ENCODE measurements at regions not wholly inside any gene's neighbourhood (a gene's known extent, or its start where the extent isn't known, plus 50 kb on each side); places are given as distances from the start of the nearest gene placed in this dataset.

DNA sequence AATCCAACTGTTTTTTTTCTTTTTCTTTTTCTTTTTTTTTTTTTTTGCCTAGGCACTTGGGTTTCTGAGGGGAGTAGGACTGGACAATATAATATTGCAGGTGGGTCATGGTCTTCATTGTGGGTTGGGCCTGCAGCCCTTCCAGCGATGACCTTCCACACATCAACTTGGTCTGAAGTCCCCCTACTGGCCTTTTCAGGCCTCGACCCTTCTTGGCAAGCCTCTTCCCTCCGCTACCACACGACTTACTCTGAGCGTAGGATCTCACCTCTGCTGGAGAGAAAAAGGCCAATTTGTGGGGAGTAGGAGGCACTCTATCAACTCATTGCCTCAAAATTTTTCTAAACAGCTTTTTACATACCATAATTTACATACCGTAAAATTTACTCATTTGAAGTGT lies 51.1 kb upstream of the GRIK3 start:
- Histone ChIP-seq H3K9ac (ENCODE audit: low read depth in 1 of 2, low read length in 2 of 2) (no peak overlapping the region), H3K4me3 (ENCODE audit: low read length in 2 of 2) (no peak overlapping the region), H3K27ac (ENCODE audit: low read depth in 2 of 2, low read length in 2 of 2) (no peak overlapping the region), H3K36me3 (ENCODE audit: control insufficient read depth in 2 of 2, insufficient read depth in 2 of 2, low read length in 2 of 2) (no peaks in the 10 kb centered on the region), H3K4me1 (ENCODE audit: control insufficient read depth in 2 of 2, insufficient read depth in 2 of 2, low read length in 2 of 2) (no peaks in the 10 kb centered on the region), H3K27me3 (ENCODE audit: control insufficient read depth in 2 of 2, insufficient read depth in 2 of 2, low read length in 2 of 2) (no peaks in the 10 kb centered on the region), H3K9me3 (ENCODE audit: control insufficient read depth in 2 of 2, low read length in 2 of 2) (no peaks in the 10 kb centered on the region)

DNA sequence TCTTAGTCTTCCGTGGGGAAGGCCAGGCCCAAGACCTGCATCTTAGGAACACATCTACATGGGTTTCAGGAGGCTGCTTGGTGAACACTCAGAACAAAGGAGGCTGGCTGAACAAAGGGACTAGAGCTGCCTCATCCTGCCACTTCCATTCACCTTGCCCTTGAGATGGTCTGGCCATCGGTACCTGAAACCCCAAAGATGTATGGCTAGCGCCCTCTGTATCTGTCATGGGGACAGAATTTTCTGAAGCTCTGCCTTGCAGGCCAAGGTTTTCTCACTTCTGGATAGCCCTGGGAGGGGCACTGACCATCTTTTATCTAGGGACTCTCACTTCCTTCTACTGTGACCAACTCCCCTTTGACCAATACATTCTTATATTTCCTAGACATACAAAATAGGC lies 55.4 kb upstream of the GRIK3 start:
- Histone ChIP-seq H3K27me3 (ENCODE audit: control insufficient read depth in 2 of 2, insufficient read depth in 2 of 2, low read length in 2 of 2) (no peaks in the 10 kb centered on the region), H3K36me3 (ENCODE audit: control insufficient read depth in 2 of 2, insufficient read depth in 2 of 2, low read length in 2 of 2) (no peaks in the 10 kb centered on the region), H3K4me1 (ENCODE audit: control insufficient read depth in 2 of 2, insufficient read depth in 2 of 2, low read length in 2 of 2) (no peaks in the 10 kb centered on the region), H3K27ac (ENCODE audit: low read depth in 2 of 2, low read length in 2 of 2) (no peak overlapping the region), H3K4me3 (ENCODE audit: low read length in 2 of 2) (no peak overlapping the region), H3K9me3 (ENCODE audit: control insufficient read depth in 2 of 2, low read length in 2 of 2) (no peaks in the 10 kb centered on the region), H3K9ac (ENCODE audit: low read depth in 1 of 2, low read length in 2 of 2) (no peak overlapping the region)

DNA sequence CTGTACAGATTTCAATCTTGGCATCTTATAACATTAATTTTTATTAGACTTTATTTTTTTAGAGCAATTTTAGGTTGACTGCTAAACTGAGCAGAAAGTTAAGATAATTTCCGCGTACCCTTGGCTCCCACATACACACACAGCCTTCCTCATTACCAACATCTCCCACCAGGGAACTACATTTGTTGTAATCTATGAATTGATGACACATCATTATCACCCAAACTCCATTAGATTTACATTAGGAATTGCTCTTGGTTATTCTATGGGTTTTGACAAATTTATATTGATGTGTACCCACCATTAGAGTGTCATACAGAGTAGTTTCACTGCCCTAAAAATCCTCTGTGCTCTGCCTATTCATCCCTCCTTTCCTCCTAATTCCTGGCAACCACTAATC lies 56.4 kb upstream of the GRIK3 start:
- H3K4me1 ChIP-seq (ENCODE audit: control insufficient read depth in 2 of 2, insufficient read depth in 2 of 2, low read length in 2 of 2): no peaks in the 10 kb centered on the region
- H3K27me3 ChIP-seq (ENCODE audit: control insufficient read depth in 2 of 2, insufficient read depth in 2 of 2, low read length in 2 of 2): no peaks in the 10 kb centered on the region
- no peak overlapping the region for H3K4me3 ChIP-seq (ENCODE audit: low read length in 2 of 2)

DNA sequence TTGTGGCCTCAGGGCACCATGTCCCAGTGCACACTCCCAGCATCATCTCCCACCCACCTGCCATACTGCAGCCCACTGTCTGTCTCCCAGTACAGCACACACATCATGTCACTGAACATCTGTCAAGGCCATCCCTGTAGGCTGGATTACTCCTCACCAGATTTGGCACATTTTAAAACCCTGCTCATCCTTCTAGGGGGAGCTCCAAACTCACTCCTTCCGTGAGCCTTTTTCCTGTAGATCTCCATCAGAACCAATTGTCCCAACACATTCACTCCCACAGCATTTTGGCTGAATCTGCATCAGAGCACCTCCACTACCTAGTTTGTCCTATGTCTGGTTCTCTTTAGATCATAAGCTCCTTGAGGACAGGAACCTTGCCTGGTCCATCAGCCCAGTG lies 58.6 kb upstream of the GRIK3 start:
- H3K9me3 ChIP-seq (ENCODE audit: control insufficient read depth in 2 of 2, low read length in 2 of 2): no peaks in the 10 kb centered on the region
- no peak overlapping the region for H3K4me3 ChIP-seq (ENCODE audit: low read length in 2 of 2)
- no peaks in the 10 kb centered on the region for H3K36me3 ChIP-seq (ENCODE audit: control insufficient read depth in 2 of 2, insufficient read depth in 2 of 2, low read length in 2 of 2)
- H3K27ac ChIP-seq (ENCODE audit: low read depth in 2 of 2, low read length in 2 of 2): no peak overlapping the region
- no peaks in the 10 kb centered on the region for H3K4me1 ChIP-seq (ENCODE audit: control insufficient read depth in 2 of 2, insufficient read depth in 2 of 2, low read length in 2 of 2)
- H3K27me3 ChIP-seq (ENCODE audit: control insufficient read depth in 2 of 2, insufficient read depth in 2 of 2, low read length in 2 of 2): no peaks in the 10 kb centered on the region
- no peak overlapping the region for H3K9ac ChIP-seq (ENCODE audit: low read depth in 1 of 2, low read length in 2 of 2)

More for the DNA sequence above, 56.4 kb upstream of the GRIK3 start:
- no peaks in the 10 kb centered on the region for H3K9me3 ChIP-seq (ENCODE audit: control insufficient read depth in 2 of 2, low read length in 2 of 2)
- H3K9ac ChIP-seq (ENCODE audit: low read depth in 1 of 2, low read length in 2 of 2): no peak overlapping the region
- no peak overlapping the region for H3K27ac ChIP-seq (ENCODE audit: low read depth in 2 of 2, low read length in 2 of 2)
- H3K36me3 ChIP-seq (ENCODE audit: control insufficient read depth in 2 of 2, insufficient read depth in 2 of 2, low read length in 2 of 2): no peaks in the 10 kb centered on the region

DNA sequence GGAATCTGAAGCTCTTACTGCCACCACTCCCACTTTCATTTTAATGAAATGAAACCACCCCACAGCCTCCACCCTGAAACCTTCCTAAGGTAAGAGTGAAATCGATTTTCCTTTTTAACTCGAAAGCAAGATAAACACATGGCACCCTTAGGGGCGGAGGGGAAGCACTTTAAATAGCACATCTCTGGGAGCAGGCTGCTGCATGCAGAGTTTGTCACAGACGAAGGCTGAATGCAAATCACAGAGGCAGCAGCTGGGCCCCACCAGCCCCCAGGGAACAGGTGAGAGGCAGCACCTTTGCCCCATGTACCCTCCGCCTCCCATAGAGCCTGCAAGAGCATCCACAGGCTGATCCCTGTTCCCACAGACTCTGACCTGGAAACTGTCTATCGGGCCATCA lies 60.0 kb upstream of the GRIK3 start:
- Histone ChIP-seq H3K9ac (ENCODE audit: low read depth in 1 of 2, low read length in 2 of 2) (no peak overlapping the region), H3K36me3 (ENCODE audit: control insufficient read depth in 2 of 2, insufficient read depth in 2 of 2, low read length in 2 of 2) (no peaks in the 10 kb centered on the region), H3K27ac (ENCODE audit: low read depth in 2 of 2, low read length in 2 of 2) (no peak overlapping the region), H3K4me3 (ENCODE audit: low read length in 2 of 2) (no peak overlapping the region), H3K27me3 (ENCODE audit: control insufficient read depth in 2 of 2, insufficient read depth in 2 of 2, low read length in 2 of 2) (no peaks in the 10 kb centered on the region), H3K4me1 (ENCODE audit: control insufficient read depth in 2 of 2, insufficient read depth in 2 of 2, low read length in 2 of 2) (no peaks in the 10 kb centered on the region), H3K9me3 (ENCODE audit: control insufficient read depth in 2 of 2, low read length in 2 of 2) (no peaks in the 10 kb centered on the region)

DNA sequence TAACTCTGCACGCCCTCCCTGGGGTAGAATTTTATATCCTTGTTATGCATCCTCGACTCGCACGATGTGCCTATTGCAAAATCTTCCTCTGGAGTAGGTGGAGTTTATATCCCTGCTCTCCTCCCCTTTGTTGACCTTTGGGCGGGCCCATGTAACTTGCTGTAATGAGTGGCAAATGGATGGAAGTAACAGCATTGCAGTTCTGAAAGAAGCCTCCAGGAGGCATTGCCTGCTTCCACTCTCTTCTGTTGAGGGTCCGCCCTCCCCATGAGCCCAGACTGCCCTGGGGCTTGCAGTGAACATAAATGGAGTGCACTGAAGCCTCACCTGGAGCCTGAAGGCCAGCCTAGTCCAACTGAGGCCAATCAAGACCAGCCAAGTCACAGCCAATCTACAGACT lies 62.2 kb upstream of the GRIK3 start:
- Histone ChIP-seq H3K9ac (ENCODE audit: low read depth in 1 of 2, low read length in 2 of 2) (no peak overlapping the region), H3K4me3 (ENCODE audit: low read length in 2 of 2) (no peak overlapping the region), H3K36me3 (ENCODE audit: control insufficient read depth in 2 of 2, insufficient read depth in 2 of 2, low read length in 2 of 2) (no peaks in the 10 kb centered on the region), H3K27ac (ENCODE audit: low read depth in 2 of 2, low read length in 2 of 2) (no peak overlapping the region), H3K27me3 (ENCODE audit: control insufficient read depth in 2 of 2, insufficient read depth in 2 of 2, low read length in 2 of 2) (no peaks in the 10 kb centered on the region), H3K4me1 (ENCODE audit: control insufficient read depth in 2 of 2, insufficient read depth in 2 of 2, low read length in 2 of 2) (no peaks in the 10 kb centered on the region), H3K9me3 (ENCODE audit: control insufficient read depth in 2 of 2, low read length in 2 of 2) (no peaks in the 10 kb centered on the region)

DNA sequence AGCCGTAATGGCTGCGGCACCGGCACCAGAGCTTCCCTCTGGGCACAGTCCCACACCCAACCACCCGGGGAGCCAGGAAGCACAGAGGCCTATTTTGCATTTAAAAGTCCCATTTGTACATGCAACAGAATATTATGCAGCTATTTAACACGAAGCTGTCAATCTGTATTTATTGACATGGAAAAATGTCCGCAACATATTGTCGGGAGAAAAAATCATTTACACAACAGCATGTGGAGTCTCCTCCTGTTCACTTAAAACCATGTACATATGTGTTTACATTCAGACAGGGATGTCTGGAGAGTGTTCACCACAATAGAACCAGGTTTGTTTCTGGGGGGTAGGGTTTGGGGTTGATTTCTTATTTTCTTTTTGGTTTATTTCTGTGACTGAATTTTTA lies 63.4 kb upstream of the GRIK3 start:
- no peak overlapping the region for H3K27ac ChIP-seq (ENCODE audit: low read depth in 2 of 2, low read length in 2 of 2)
- H3K4me1 ChIP-seq (ENCODE audit: control insufficient read depth in 2 of 2, insufficient read depth in 2 of 2, low read length in 2 of 2): no peaks in the 10 kb centered on the region
- H3K27me3 ChIP-seq (ENCODE audit: control insufficient read depth in 2 of 2, insufficient read depth in 2 of 2, low read length in 2 of 2): no peaks in the 10 kb centered on the region
- no peaks in the 10 kb centered on the region for H3K9me3 ChIP-seq (ENCODE audit: control insufficient read depth in 2 of 2, low read length in 2 of 2)
- no peaks in the 10 kb centered on the region for H3K36me3 ChIP-seq (ENCODE audit: control insufficient read depth in 2 of 2, insufficient read depth in 2 of 2, low read length in 2 of 2)
- H3K4me3 ChIP-seq (ENCODE audit: low read length in 2 of 2): no peak overlapping the region
- H3K9ac ChIP-seq (ENCODE audit: low read depth in 1 of 2, low read length in 2 of 2): no peak overlapping the region

DNA sequence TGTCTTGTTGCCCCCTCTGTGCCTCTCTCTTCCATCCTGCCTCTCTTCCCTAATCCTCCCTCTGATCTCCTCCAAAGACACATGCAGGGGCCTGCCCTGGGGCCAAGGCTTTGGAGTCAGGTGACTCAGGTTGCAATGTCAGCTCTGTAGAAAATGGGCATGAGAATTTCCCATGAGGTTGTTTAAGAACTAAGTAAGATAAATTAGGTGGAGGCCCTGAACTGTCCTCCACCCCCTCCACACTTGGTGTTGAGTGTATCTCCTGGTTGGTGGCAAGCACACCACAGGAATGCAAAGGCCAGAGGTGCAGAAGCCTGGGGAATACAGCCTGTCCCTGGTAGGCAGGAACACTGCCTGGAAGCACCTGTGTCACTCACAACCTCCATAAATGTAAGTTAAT lies 63.9 kb upstream of the GRIK3 start:
- no peaks in the 10 kb centered on the region for H3K27me3 ChIP-seq (ENCODE audit: control insufficient read depth in 2 of 2, insufficient read depth in 2 of 2, low read length in 2 of 2)
- H3K36me3 ChIP-seq (ENCODE audit: control insufficient read depth in 2 of 2, insufficient read depth in 2 of 2, low read length in 2 of 2): no peaks in the 10 kb centered on the region
- no peaks in the 10 kb centered on the region for H3K4me1 ChIP-seq (ENCODE audit: control insufficient read depth in 2 of 2, insufficient read depth in 2 of 2, low read length in 2 of 2)
- H3K9me3 ChIP-seq (ENCODE audit: control insufficient read depth in 2 of 2, low read length in 2 of 2): no peaks in the 10 kb centered on the region
- no peak overlapping the region for H3K4me3 ChIP-seq (ENCODE audit: low read length in 2 of 2)
- no peak overlapping the region for H3K27ac ChIP-seq (ENCODE audit: low read depth in 2 of 2, low read length in 2 of 2)
- no peak overlapping the region for H3K9ac ChIP-seq (ENCODE audit: low read depth in 1 of 2, low read length in 2 of 2)

DNA sequence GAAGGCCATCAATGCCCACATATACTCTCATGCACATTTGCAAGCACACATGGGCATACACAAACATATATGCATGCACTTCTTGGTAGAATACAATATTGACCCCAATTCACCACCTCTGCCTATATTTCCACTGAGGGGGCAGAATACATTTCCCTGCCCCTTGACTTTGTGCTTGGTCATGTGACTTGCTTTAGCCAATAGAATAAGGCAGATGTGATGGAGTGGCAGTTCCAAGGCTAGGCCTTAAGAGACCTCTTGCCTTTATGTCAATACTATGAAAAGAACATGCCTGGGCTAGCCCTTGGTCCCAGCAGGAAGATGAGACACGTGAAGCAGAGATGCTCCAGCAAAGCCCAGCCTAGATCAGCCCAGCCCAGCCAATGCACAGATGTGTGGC lies 66.0 kb upstream of the GRIK3 start:
- Histone ChIP-seq H3K36me3 (ENCODE audit: control insufficient read depth in 2 of 2, insufficient read depth in 2 of 2, low read length in 2 of 2) (no peaks in the 10 kb centered on the region), H3K27ac (ENCODE audit: low read depth in 2 of 2, low read length in 2 of 2) (no peak overlapping the region), H3K4me1 (ENCODE audit: control insufficient read depth in 2 of 2, insufficient read depth in 2 of 2, low read length in 2 of 2) (no peaks in the 10 kb centered on the region), H3K9ac (ENCODE audit: low read depth in 1 of 2, low read length in 2 of 2) (no peak overlapping the region), H3K27me3 (ENCODE audit: control insufficient read depth in 2 of 2, insufficient read depth in 2 of 2, low read length in 2 of 2) (no peaks in the 10 kb centered on the region), H3K9me3 (ENCODE audit: control insufficient read depth in 2 of 2, low read length in 2 of 2) (no peaks in the 10 kb centered on the region), H3K4me3 (ENCODE audit: low read length in 2 of 2) (no peak overlapping the region)

DNA sequence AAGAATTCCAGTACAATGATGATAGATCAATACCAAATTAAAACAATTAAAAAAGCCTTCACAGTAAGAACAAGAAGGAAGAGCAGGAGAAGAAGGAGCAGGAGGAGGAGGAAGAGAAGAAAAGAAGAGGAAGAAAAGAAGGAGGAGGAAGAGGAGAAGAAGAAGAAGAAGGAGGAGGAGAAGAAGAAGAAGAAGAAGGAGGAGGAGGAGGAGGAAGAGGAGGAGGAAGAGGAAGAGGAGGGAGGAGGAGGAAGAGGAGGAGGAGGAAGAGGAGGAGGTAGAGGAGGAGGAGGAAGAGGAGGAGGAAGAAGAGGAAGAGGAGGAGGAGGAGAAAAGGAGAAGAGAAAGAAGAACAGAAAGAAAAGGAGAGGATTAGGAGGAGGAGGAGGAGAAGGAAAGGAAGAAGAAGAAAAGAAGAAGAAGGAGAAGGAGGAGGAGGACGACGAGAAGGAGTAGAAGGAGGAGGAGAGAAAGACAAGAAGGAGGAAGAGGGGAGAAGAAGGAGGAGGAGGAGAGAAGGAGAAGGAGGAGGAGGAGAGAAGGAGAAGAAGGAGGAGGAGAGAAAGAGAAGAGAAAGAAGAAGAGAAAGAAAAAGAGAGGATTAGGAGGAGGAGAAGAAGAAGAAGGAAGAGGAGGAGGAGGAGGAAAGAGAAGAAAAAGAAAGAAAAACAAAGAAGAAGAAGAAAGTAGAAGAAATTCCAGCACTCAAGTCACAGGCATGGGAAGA lies 68.5 kb upstream of the GRIK3 start:
- no peaks in the 10 kb centered on the region for H3K27me3 ChIP-seq (ENCODE audit: control insufficient read depth in 2 of 2, insufficient read depth in 2 of 2, low read length in 2 of 2)
- H3K9me3 ChIP-seq (ENCODE audit: control insufficient read depth in 2 of 2, low read length in 2 of 2): no peaks in the 10 kb centered on the region
- no peak overlapping the region for H3K27ac ChIP-seq (ENCODE audit: low read depth in 2 of 2, low read length in 2 of 2)
- H3K4me3 ChIP-seq (ENCODE audit: low read length in 2 of 2): no peak overlapping the region
- H3K36me3 ChIP-seq (ENCODE audit: control insufficient read depth in 2 of 2, insufficient read depth in 2 of 2, low read length in 2 of 2): no peaks in the 10 kb centered on the region
- no peaks in the 10 kb centered on the region for H3K4me1 ChIP-seq (ENCODE audit: control insufficient read depth in 2 of 2, insufficient read depth in 2 of 2, low read length in 2 of 2)
- no peak overlapping the region for H3K9ac ChIP-seq (ENCODE audit: low read depth in 1 of 2, low read length in 2 of 2)

DNA sequence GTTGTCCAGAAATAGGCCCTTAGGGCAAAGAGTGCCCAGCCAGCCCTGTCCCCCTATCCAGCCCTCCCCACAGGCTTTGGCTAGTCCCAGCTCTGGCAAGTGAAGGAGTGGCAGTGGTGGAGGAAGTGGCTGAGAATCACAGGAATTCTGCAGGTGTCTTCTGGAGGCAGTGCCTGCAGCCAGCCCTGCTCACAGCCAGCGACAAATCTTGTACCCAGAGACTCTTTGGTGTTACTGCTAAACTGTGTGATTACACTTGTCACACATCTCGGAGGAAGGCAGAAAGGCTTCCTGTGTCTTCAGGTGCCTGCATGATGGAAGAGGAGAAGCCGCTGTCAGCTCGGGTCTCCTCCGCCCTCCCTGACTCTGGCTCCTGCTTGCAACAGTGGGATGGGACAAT lies 71.6 kb upstream of the GRIK3 start:
- no peaks in the 10 kb centered on the region for H3K9me3 ChIP-seq (ENCODE audit: control insufficient read depth in 2 of 2, low read length in 2 of 2)
- no peaks in the 10 kb centered on the region for H3K36me3 ChIP-seq (ENCODE audit: control insufficient read depth in 2 of 2, insufficient read depth in 2 of 2, low read length in 2 of 2)
- H3K4me1 ChIP-seq (ENCODE audit: control insufficient read depth in 2 of 2, insufficient read depth in 2 of 2, low read length in 2 of 2): no peaks in the 10 kb centered on the region
- no peak overlapping the region for H3K9ac ChIP-seq (ENCODE audit: low read depth in 1 of 2, low read length in 2 of 2)
- H3K4me3 ChIP-seq (ENCODE audit: low read length in 2 of 2): no peak overlapping the region
- peaks cover 3 to 5% of the 10 kb centered on the region in 2 donors for H3K27me3 ChIP-seq (ENCODE audit: control insufficient read depth in 2 of 2, insufficient read depth in 2 of 2, low read length in 2 of 2)
- no peak overlapping the region for H3K27ac ChIP-seq (ENCODE audit: low read depth in 2 of 2, low read length in 2 of 2)

All from mucosa of rectum (tissue), 2 donors.